B cell (primary cell): ENCODE measurements at regions not wholly inside any gene's neighbourhood (a gene's known extent, or its start where the extent isn't known, plus 50 kb on each side); places are given as distances from the start of the nearest gene placed in this dataset.

Source experiments
- CTCF ChIP-seq: fragments of 200-600 bp; IDR thresholded peaks from one replicate; pipeline ENCODE4 v1.8.0; 2022; ENCODE audit warnings: antibody characterized with exemption, mild to moderate bottlenecking
- EZH2 ChIP-seq: IDR thresholded peaks from 2 replicates; pipeline ENCODE4 v1.6.1; 2012; ENCODE audit warnings: borderline replicate concordance, low read depth, mild to moderate bottlenecking, moderate library complexity, low read length; ENCODE audit not compliant: insufficient read depth, poor library complexity, severe bottlenecking

GRCh38 chr1:29920316-29920715 lies 684.0 kb downstream of the PTPRU start:
- no peak for TF ChIP-seq CTCF
- no peak for TF ChIP-seq EZH2
